ENCODE measurements at regions not wholly inside any gene's neighbourhood (a gene's known extent, or its start where the extent isn't known, plus 50 kb on each side); places are given as distances from the start of the nearest gene placed in this dataset.

GRCh38 chr5:74375271-74375670 lies 265.3 kb downstream of the ENC1 start:
- Histone ChIP-seq H3K4me1 (peaks cover 43% of the 10 kb centered on the region), H3K4me3 (no peak overlapping the region), H3K27me3 (no peaks in the 10 kb centered on the region), H3K36me3 (no peaks in the 10 kb centered on the region), H3K27ac (no peak overlapping the region), H3K9me3 (replicated peaks) (no peaks in the 10 kb centered on the region)
- no peak for DNase-seq

GRCh38 chr5:74374656-74375055 lies 265.9 kb downstream of the ENC1 start:
- H3K36me3 ChIP-seq = no peaks in the 10 kb centered on the region
- H3K9me3 ChIP-seq (replicated peaks) = no peaks in the 10 kb centered on the region
- DNase-seq = no peak
- no peaks in the 10 kb centered on the region for H3K27me3 ChIP-seq
- peaks cover 43% of the 10 kb centered on the region for H3K4me1 ChIP-seq
- no peak overlapping the region for H3K27ac ChIP-seq
- H3K4me3 ChIP-seq = no peak overlapping the region

GRCh38 chr5:74373076-74373475 lies 267.5 kb downstream of the ENC1 start:
- no peaks in the 10 kb centered on the region for H3K9me3 ChIP-seq (replicated peaks)

GRCh38 chr5:74372502-74373064 lies 267.9 kb downstream of the ENC1 start:
- no peaks in the 10 kb centered on the region for H3K36me3 ChIP-seq
- H3K9me3 ChIP-seq (replicated peaks) = no peaks in the 10 kb centered on the region
- DNase-seq = no peak
- peak overlapping the region; percentile 48 for H3K27ac ChIP-seq
- peaks cover 43% of the 10 kb centered on the region for H3K4me1 ChIP-seq
- no peak overlapping the region for H3K4me3 ChIP-seq
- no peaks in the 10 kb centered on the region for H3K27me3 ChIP-seq

More at GRCh38 chr5:74373076-74373475, 267.5 kb downstream of the ENC1 start:
- H3K4me3 ChIP-seq = no peak overlapping the region
- DNase-seq = peak; percentile 38 to 66
- H3K27ac ChIP-seq = peak overlapping the region; percentile 48
- H3K27me3 ChIP-seq = no peaks in the 10 kb centered on the region
- H3K4me1 ChIP-seq = peaks cover 43% of the 10 kb centered on the region
- H3K36me3 ChIP-seq = no peaks in the 10 kb centered on the region

- no peaks in the 10 kb centered on the region for H3K9me3 ChIP-seq (replicated peaks)
- H3K4me1 ChIP-seq = peaks cover 43% of the 10 kb centered on the region
- DNase-seq = peak; percentile 52 to 72
- peak overlapping the region; percentile 48 for H3K27ac ChIP-seq
- H3K36me3 ChIP-seq = no peaks in the 10 kb centered on the region
- H3K27me3 ChIP-seq = no peaks in the 10 kb centered on the region
- no peak overlapping the region for H3K4me3 ChIP-seq
Observed at GRCh38 chr5:74372051-74372450, 268.5 kb downstream of the ENC1 start.

- Histone ChIP-seq H3K9me3 (replicated peaks) (no peaks in the 10 kb centered on the region; the same call in 1 of the 2 replicates), H3K27me3 (no peaks in the 10 kb centered on the region), H3K4me1 (peaks cover 43% of the 10 kb centered on the region), H3K27ac (no peak overlapping the region; the same call in 1 of the 2 replicates), H3K36me3 (no peaks in the 10 kb centered on the region), H3K4me3 (no peak overlapping the region)
- DNase-seq = no peak
Observed at GRCh38 chr5:74371621-74372020, 268.9 kb downstream of the ENC1 start.

GRCh38 chr5:74370168-74370567 lies 270.4 kb downstream of the ENC1 start:
- Histone ChIP-seq H3K9me3 (replicated peaks) (no peaks in the 10 kb centered on the region; the same call in 1 of the 2 replicates), H3K36me3 (no peaks in the 10 kb centered on the region), H3K27me3 (no peaks in the 10 kb centered on the region), H3K4me1 (peaks cover 39% of the 10 kb centered on the region), H3K4me3 (no peak overlapping the region), H3K27ac (no peak overlapping the region)
- no peak for DNase-seq

GRCh38 chr5:74369173-74369572 lies 271.4 kb downstream of the ENC1 start:
- Histone ChIP-seq H3K4me3 (no peak overlapping the region), H3K4me1 (peaks cover 29% of the 10 kb centered on the region), H3K27ac (no peak overlapping the region), H3K27me3 (no peaks in the 10 kb centered on the region), H3K9me3 (replicated peaks) (no peaks in the 10 kb centered on the region; the same call in 1 of the 2 replicates), H3K36me3 (no peaks in the 10 kb centered on the region)
- DNase-seq = no peak

GRCh38 chr5:74367934-74368333 lies 272.6 kb downstream of the ENC1 start:
- Histone ChIP-seq H3K36me3 (no peaks in the 10 kb centered on the region), H3K4me3 (no peak overlapping the region), H3K27me3 (no peaks in the 10 kb centered on the region), H3K9me3 (replicated peaks) (no peaks in the 10 kb centered on the region; the same call in 1 of the 2 replicates), H3K27ac (no peak overlapping the region), H3K4me1 (peaks cover 18% of the 10 kb centered on the region)
- DNase-seq = no peak

- peaks cover 14% of the 10 kb centered on the region for H3K4me1 ChIP-seq
- no peaks in the 10 kb centered on the region for H3K27me3 ChIP-seq
- no peak for DNase-seq
- H3K36me3 ChIP-seq = no peaks in the 10 kb centered on the region
- no peaks in the 10 kb centered on the region; the same call in 1 of the 2 replicates for H3K9me3 ChIP-seq (replicated peaks)
- H3K27ac ChIP-seq = no peak overlapping the region
- H3K4me3 ChIP-seq = no peak overlapping the region
Observed at GRCh38 chr5:74367241-74367733, 273.2 kb downstream of the ENC1 start.

GRCh38 chr5:74365723-74366122 lies 274.8 kb downstream of the ENC1 start:
- Histone ChIP-seq H3K9me3 (replicated peaks) (no peaks in the 10 kb centered on the region; the same call in 1 of the 2 replicates), H3K4me3 (no peak overlapping the region), H3K4me1 (peaks cover 17% of the 10 kb centered on the region), H3K27ac (no peak overlapping the region), H3K36me3 (no peaks in the 10 kb centered on the region), H3K27me3 (no peaks in the 10 kb centered on the region)
- DNase-seq = no peak

GRCh38 chr5:74364507-74364906 lies 276.0 kb downstream of the ENC1 start:
- no peak overlapping the region for H3K4me3 ChIP-seq
- no peak for DNase-seq
- H3K27me3 ChIP-seq = no peaks in the 10 kb centered on the region
- H3K9me3 ChIP-seq (replicated peaks) = no peaks in the 10 kb centered on the region; the same call in 1 of the 2 replicates
- H3K4me1 ChIP-seq = peaks cover 28% of the 10 kb centered on the region
- no peaks in the 10 kb centered on the region for H3K36me3 ChIP-seq
- no peak overlapping the region for H3K27ac ChIP-seq

GRCh38 chr5:74363603-74364205 lies 276.8 kb downstream of the ENC1 start:
- peaks cover 29% of the 10 kb centered on the region for H3K4me1 ChIP-seq
- no peaks in the 10 kb centered on the region for H3K27me3 ChIP-seq
- no peak overlapping the region for H3K4me3 ChIP-seq
- no peak overlapping the region for H3K27ac ChIP-seq
- DNase-seq = no peak
- H3K36me3 ChIP-seq = no peaks in the 10 kb centered on the region
- no peaks in the 10 kb centered on the region; the same call in 1 of the 2 replicates for H3K9me3 ChIP-seq (replicated peaks)

- Histone ChIP-seq H3K27me3 (no peaks in the 10 kb centered on the region), H3K36me3 (no peaks in the 10 kb centered on the region), H3K27ac (peak overlapping the region; percentile 11; the same call in 1 of the 2 replicates), H3K9me3 (replicated peaks) (no peaks in the 10 kb centered on the region; the same call in 1 of the 2 replicates), H3K4me1 (peaks cover 46% of the 10 kb centered on the region), H3K4me3 (no peak overlapping the region)
- DNase-seq = peak; percentile 71 to 87
Observed at GRCh38 chr5:74361406-74362358, 278.8 kb downstream of the ENC1 start.
